ENCODE measurements at regions not wholly inside any gene's neighbourhood (a gene's known extent, or its start where the extent isn't known, plus 50 kb on each side); places are given as distances from the start of the nearest gene placed in this dataset.

DNA sequence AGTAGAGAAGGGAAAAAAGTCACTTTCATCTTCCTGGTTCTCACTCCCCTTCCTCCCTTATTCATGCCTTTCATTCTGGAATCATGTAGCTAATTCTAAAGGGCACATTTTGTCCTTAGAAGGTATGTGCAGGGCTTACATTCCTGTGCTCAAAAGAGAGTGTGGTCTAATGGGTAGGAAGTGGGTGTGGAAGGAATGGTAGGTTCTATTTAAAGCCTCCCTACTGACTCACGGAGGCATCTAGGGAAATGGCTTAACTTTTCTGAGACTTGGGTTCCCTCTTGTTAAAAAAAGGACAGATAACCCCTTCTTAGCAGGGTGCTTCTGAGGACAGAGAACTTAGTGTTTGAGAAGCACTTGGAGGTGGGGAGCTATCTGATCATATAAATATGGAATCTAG, 249.3 kb upstream of the DUSP10 start:
- Histone ChIP-seq H3K4me2 (ENCODE audit: insufficient read depth, low read length) (no peak overlapping the region), H3K9me3 (ENCODE audit: low read depth, low read length) (no peaks in the 10 kb centered on the region), H3K27me3 (ENCODE audit: insufficient read depth, low read length) (no peaks in the 10 kb centered on the region), H3K79me2 (ENCODE audit: insufficient read depth, low read length) (no peaks in the 10 kb centered on the region), H4K20me1 (ENCODE audit: insufficient read depth, low read length) (no peaks in the 10 kb centered on the region), H3K36me3 (ENCODE audit: insufficient read depth, low read length) (no peaks in the 10 kb centered on the region), H3K27ac (ENCODE audit: low read depth, low read length) (peak overlapping the region; percentile 17), H2AFZ (ENCODE audit: low read length) (peak overlapping the region; percentile 21), H3K4me3 (ENCODE audit: insufficient read depth, low read length) (no peak overlapping the region), H3K4me1 (ENCODE audit: insufficient read depth, low read length) (peaks cover 62% of the 10 kb centered on the region)
- TF ChIP-seq, protein P1, sequence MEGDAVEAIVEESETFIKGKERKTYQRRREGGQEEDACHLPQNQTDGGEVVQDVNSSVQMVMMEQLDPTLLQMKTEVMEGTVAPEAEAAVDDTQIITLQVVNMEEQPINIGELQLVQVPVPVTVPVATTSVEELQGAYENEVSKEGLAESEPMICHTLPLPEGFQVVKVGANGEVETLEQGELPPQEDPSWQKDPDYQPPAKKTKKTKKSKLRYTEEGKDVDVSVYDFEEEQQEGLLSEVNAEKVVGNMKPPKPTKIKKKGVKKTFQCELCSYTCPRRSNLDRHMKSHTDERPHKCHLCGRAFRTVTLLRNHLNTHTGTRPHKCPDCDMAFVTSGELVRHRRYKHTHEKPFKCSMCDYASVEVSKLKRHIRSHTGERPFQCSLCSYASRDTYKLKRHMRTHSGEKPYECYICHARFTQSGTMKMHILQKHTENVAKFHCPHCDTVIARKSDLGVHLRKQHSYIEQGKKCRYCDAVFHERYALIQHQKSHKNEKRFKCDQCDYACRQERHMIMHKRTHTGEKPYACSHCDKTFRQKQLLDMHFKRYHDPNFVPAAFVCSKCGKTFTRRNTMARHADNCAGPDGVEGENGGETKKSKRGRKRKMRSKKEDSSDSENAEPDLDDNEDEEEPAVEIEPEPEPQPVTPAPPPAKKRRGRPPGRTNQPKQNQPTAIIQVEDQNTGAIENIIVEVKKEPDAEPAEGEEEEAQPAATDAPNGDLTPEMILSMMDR (IDR thresholded peaks at IDR 0.05; ENCODE audit: extremely low read depth, low read depth, low read length), result no peak
- DNase-seq (ENCODE audit: insufficient read length, low spot score, missing footprints), result peak; percentile 60

DNA sequence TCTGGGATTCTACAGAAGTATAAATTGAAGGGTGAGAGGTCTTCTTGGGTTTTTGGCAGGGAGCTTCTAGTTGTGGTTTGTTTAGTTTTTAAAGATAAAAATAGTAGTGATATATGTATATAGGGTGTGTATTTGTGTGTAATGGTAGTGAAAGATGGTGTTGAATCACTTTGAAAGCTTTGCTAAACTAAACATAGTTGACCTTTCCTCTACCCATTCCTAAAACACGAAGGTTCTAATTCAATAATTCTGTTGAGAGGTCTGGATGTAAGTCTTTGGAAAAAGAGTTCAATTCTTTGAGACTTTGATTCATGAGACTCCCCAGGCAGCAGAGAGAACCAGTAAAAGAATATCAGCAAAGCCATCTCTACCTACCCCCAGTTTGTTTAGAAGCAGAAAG, 247.9 kb upstream of the DUSP10 start:
- peaks cover 54% of the 10 kb centered on the region for H3K4me1 ChIP-seq (ENCODE audit: insufficient read depth, low read length)
- TF ChIP-seq, protein P1 (IDR thresholded peaks at IDR 0.05; ENCODE audit: extremely low read depth, low read depth, low read length), result no peak
- H3K4me2 ChIP-seq (ENCODE audit: insufficient read depth, low read length), result no peak overlapping the region
- H3K27ac ChIP-seq (ENCODE audit: low read depth, low read length), result no peak overlapping the region
- no peak overlapping the region for H3K4me3 ChIP-seq (ENCODE audit: insufficient read depth, low read length)
- H3K79me2 ChIP-seq (ENCODE audit: insufficient read depth, low read length), result no peaks in the 10 kb centered on the region
- no peaks in the 10 kb centered on the region for H3K27me3 ChIP-seq (ENCODE audit: insufficient read depth, low read length)
- H2AFZ ChIP-seq (ENCODE audit: low read length), result peak overlapping the region; percentile 54
- no peaks in the 10 kb centered on the region for H4K20me1 ChIP-seq (ENCODE audit: insufficient read depth, low read length)
- no peaks in the 10 kb centered on the region for H3K36me3 ChIP-seq (ENCODE audit: insufficient read depth, low read length)
- DNase-seq (ENCODE audit: insufficient read length, low spot score, missing footprints), result no peak
- H3K9me3 ChIP-seq (ENCODE audit: low read depth, low read length), result no peaks in the 10 kb centered on the region

DNA sequence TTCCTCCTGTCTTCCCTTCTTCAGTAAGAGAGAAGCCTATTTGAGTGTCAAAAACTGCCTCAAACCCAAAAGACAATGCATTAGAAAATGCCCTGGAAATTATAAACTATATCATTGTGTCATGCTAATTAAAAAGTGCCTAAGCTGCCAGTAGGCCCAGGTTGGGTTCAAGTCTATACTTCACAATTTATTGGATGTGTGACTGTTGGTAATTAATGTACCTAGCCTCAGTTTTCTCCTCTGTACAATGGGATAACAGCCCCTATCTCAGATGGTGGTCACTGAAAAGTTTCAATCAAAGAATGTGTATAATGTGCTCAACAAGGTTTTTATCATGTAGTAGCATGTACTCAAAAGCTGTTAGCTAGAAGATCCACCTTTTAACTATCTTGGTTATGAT, 246.9 kb upstream of the DUSP10 start:
- no peak overlapping the region for H3K4me2 ChIP-seq (ENCODE audit: insufficient read depth, low read length)
- TF ChIP-seq, protein P1 (IDR thresholded peaks at IDR 0.05; ENCODE audit: extremely low read depth, low read depth, low read length), result no peak
- no peak overlapping the region for H3K4me3 ChIP-seq (ENCODE audit: insufficient read depth, low read length)
- H3K79me2 ChIP-seq (ENCODE audit: insufficient read depth, low read length), result no peaks in the 10 kb centered on the region
- no peaks in the 10 kb centered on the region for H4K20me1 ChIP-seq (ENCODE audit: insufficient read depth, low read length)
- H3K27ac ChIP-seq (ENCODE audit: low read depth, low read length), result peak overlapping the region; percentile 34
- DNase-seq (ENCODE audit: insufficient read length, low spot score, missing footprints), result no peak
- no peaks in the 10 kb centered on the region for H3K9me3 ChIP-seq (ENCODE audit: low read depth, low read length)
- no peaks in the 10 kb centered on the region for H3K36me3 ChIP-seq (ENCODE audit: insufficient read depth, low read length)
- H2AFZ ChIP-seq (ENCODE audit: low read length), result no peak overlapping the region
- peaks cover 45% of the 10 kb centered on the region for H3K4me1 ChIP-seq (ENCODE audit: insufficient read depth, low read length)
- no peaks in the 10 kb centered on the region for H3K27me3 ChIP-seq (ENCODE audit: insufficient read depth, low read length)

DNA sequence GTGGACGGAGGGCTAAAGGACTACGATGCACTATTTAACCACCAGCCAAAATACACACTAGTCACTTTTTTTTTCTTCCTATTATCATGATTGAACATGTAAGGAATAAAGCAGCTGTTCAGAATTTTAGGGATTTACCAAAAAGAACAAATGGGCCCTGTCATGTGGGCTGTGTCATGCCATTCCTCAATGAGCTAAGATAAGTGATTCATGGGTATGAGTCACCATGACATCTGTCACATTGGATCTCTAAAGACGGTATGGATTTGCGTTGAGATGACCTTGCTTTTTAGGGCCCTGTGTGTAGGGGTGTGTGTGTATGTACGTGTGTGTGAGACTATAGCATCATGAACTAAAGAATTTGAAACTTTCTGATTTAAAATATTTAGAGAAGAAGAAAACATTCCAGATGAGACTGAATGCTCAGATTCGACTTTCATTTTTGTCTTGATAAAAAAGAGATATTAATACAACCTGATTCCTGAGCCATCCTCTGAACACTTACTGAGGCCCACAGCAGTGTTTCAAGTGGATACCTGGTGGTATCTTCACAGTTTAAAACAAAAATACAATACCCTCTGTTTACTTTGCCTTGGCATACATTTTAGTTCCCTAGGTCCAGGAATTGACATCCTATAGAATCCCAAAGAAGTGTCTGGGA, 246.1 kb upstream of the DUSP10 start:
- no peaks in the 10 kb centered on the region for H4K20me1 ChIP-seq (ENCODE audit: insufficient read depth, low read length)
- no peak overlapping the region for H3K4me3 ChIP-seq (ENCODE audit: insufficient read depth, low read length)
- H3K27me3 ChIP-seq (ENCODE audit: insufficient read depth, low read length), result no peaks in the 10 kb centered on the region
- peak overlapping the region; percentile 28 for H3K4me2 ChIP-seq (ENCODE audit: insufficient read depth, low read length)
- H3K4me1 ChIP-seq (ENCODE audit: insufficient read depth, low read length), result peaks cover 48% of the 10 kb centered on the region
- peak overlapping the region; percentile 34 for H3K27ac ChIP-seq (ENCODE audit: low read depth, low read length)
- TF ChIP-seq, protein P1 (IDR thresholded peaks at IDR 0.05; ENCODE audit: extremely low read depth, low read depth, low read length), result no peak
- H3K79me2 ChIP-seq (ENCODE audit: insufficient read depth, low read length), result no peaks in the 10 kb centered on the region
- DNase-seq (ENCODE audit: insufficient read length, low spot score, missing footprints), result peak; percentile 48
- H3K36me3 ChIP-seq (ENCODE audit: insufficient read depth, low read length), result no peaks in the 10 kb centered on the region
- no peaks in the 10 kb centered on the region for H3K9me3 ChIP-seq (ENCODE audit: low read depth, low read length)
- H2AFZ ChIP-seq (ENCODE audit: low read length), result peak overlapping the region; percentile 9
